ENCODE measurements at regions not wholly inside any gene's neighbourhood (a gene's known extent, or its start where the extent isn't known, plus 50 kb on each side); places are given as distances from the start of the nearest gene placed in this dataset.

DNA sequence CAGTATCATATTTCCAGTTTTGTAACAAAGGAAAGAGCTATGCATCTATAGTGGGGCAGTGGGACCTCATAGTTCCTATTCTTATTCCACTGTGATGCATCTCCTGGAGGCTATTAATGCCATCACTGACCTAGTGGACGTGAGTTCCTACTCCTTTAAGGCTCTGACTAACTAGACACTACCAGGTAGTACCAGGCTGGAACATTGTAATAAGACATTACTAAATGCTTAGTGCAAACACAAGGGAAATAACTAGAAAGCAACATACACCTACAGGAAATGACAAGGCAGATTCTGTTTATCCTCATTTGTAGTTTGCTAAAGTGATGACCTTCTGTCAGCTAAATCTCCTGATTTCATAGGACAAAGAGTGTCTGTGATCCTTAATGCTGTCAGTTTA is 192.5 kb downstream of the POSTN start:
- DNase-seq = no peak

DNA sequence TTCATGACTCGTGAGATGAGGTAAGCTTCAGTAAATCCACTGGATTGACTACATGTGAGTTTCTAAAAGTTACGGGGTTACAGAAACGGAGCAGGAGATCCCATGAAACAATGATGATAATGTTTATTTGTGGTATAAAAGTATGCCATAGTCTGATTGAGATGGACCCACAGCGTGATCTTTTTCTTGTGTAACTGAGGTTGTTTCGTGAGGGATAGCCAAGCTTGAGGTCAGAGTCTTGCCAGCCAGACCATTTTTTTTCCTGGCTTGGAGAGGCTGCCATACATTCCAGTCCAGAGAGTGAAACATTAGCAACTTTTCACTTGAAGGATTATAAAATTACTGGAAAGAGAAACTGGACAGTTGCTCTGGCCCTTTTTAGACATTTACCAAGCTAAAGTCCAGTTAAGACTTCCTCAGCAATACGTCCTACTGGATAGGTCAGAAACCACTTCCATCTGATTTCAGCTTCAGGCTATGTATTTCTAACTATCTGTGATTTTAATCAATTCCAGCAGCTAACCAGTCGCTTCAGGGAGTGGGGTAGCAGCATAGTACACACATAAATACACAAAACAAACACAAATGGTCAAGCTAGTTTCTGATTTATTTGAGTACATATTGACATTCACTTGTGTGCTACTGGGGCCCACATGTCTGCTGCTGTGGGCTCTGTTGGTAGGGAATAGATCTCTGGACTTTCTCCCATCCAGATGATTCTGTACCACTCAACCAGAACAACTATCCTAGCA is 194.6 kb downstream of the POSTN start:
- no peak for DNase-seq

DNA sequence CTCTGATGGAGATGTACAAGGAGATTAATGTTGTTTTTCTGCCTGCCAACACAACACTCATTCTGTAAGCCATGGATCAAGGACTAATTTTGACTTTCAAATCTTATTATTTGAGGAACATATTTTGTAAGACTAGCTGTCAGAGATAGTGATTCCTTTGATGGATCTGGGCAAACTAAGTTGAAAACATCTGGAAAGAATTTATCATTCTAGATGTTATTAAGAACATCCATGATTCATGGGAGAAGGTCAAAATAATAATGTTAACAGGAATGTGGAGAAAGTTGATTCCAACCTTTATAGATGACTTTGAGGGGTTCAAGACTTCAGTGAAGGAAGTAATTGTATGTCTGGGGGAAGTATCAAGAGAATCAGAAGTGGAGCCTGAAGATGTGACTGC is 196.8 kb downstream of the POSTN start:
- no peak for DNase-seq

DNA sequence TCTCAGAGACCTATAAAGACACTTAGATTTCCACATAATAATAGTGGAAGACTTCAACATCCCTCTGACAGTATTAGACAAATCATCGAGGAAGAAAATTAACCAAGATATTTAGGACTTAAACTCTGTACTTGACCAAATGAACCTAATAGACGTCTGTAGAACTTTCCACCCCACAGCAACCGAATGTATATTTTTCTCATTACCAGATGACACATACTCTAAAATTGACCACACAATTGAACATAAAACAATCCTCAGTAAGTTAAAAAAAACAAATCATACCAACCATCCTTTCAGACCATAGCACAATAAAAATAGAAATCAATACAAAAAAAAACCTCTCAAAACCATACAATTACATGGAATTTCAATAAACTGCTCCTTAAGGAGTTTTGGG is 201.0 kb downstream of the POSTN start:
- no peak for DNase-seq

DNA sequence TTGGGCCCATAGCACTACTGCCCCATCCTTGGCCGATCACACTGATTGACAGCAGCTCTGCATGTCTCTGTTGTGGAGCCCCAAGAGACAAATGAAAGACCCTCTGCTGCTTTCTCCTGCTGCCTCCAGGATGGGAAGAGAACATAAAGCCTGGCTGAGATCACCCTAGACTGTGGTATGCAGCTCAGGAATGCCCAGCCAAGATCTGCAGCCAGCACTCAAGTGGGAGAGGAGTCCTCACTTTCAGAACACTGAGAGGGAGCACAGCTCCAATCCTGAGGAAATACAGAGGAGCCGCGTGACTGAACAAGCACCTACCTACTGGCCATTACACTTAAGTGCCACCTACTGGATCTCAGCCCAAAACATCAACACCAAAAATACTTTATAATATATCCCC is 203.0 kb downstream of the POSTN start:
- no peak for DNase-seq

DNA sequence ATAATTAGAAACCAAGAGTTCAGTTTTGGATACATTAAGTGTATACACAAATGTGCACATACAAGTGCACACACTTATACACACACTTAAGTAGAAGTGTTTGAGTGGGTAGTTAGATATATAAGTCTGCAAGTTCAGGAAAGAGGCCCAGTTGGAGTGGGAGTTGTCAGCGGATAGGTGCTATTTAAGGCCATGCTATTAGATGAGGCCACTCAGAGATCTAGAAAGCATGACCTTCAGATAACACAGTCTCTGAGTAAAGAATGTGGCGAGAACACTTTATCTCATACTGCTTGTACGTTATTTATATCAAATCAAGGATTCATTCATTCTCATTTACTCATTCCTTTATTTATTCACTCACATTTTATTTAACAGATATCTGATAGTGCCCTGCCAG is 206.2 kb downstream of the POSTN start:
- no peak for DNase-seq

DNA sequence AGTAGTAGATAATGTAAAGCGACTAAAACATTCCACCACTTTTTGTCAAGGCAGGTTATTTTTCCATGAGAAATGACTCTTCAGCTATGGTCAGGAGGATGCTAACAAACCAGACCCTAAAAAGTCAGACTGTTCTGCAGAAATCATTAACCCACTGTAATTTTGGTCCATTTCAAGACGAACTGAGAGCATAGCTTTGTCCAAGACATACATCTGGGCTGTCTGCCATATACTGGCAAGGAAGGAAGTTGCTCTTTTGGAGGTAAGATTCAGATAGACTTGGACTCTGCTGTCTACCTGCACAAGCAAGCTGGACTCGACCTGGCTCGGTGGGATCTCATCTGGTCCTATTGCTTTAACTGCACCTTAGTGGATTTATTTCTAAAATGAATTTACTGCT is 207.8 kb downstream of the POSTN start:
- DNase-seq = no peak

DNA sequence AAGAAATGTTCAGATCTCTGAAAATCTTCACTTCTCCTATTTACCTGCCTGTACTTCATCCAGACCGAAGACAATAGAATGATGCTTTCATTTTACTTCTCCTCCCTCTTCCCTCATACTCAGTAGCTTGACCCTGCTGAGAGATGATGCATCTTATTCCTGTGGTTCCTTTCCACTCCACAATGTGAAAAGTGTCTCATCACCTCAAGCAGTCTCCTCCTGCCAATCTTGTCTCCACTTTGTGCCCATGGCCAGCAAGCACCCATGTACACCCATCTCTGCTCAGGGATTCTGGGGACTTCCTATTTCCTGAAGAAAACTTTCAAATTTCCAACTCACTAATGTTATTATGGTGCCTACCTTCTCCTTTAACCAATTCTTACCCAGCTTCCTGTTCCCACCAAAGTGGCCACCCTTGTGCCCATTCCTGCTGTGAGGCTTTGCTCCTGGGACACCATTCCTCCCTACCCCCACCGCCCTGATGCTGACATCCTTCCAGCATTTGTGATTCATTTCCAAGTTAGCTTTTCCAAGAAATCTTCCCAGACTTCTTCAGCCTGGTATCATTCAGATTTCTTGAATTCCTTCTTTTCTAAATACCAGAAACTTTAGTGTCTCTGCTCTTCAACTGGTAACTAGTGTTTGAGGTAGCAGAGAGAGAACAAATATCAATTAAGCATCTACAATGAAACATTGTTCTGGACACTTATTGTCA is 212.5 kb downstream of the POSTN start:
- no peak for DNase-seq

DNA sequence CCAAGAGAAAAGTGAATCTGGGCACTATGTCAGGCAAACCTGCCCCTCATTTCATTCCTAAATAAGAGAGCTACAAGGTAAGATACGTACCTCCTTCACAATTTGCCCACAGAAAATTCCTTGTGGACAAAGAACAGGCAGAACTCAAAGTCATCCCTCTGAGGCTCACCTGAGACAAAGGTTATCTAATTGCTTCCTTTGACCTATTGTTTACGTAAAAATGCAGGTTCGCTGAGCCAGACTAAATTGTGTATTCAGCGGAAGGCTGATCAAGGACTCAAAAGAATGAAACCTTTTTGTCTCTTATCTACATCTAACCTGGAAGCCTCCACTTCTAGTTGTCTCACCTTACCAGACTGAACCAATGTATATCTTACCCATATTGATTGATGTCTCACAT is 213.3 kb downstream of the POSTN start:
- DNase-seq = no peak

DNA sequence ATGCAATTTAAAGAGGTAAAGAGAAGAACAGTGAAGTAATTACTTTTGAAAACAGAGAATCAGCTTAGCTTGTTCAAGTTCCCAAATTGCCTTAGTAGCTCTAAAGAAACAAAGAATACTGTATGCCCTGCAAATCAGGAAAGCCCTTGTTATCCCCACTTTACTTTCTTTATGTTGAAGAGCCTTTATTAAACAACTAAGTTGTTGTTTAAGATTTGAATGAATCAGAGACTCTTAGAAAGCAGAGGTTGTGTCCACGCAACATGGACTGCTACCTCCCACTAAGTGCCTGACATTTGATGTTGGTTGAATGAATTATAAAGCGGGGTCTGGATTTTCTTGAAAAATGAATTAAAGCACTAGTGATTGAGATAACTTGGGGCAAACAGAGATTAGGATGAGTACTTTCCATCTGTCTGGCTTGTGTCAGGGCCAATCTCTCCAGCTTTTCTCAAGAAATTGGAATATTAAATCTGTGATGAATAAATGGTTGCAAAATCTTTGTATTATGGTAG is 214.7 kb downstream of the POSTN start:
- no peak for DNase-seq

DNA sequence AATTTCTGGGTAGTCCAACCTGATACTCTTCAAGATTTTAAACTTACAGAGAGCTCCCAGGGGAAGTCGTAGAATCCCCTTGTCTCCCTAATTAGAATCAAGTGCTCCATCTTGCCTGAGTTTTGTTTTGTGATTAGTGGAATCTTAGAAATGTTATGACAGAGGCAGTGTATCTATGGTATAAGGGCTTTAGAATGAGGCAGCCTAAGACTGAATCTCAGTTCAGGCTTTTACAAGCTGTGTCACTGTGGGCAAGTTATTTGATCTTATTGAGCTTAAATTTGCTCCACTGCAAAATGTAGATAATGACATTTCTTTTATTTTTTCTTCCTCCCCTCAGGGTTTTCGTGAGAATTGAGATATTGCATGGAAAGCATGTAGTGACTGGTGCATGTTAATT is 215.5 kb downstream of the POSTN start:
- DNase-seq = no peak

DNA sequence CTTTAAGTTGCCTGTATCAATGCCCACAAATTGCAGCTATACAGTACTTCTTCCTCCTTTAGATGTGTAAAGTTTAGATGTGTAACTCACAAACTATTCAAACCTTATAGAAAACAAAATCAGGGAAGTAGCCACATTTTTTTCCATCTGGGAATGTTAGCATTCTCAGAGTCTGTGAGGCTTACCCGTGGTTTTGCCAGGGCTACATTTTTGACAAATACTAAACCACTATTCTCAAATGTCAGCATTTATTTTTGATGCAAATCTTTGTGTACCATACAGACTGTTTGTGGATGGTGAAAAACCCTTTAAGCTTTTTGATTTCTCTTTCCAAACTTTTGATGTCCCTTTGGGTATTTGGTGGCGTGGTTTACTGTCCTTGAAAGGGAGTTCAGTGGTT is 216.4 kb downstream of the POSTN start:
- no peak for DNase-seq

DNA sequence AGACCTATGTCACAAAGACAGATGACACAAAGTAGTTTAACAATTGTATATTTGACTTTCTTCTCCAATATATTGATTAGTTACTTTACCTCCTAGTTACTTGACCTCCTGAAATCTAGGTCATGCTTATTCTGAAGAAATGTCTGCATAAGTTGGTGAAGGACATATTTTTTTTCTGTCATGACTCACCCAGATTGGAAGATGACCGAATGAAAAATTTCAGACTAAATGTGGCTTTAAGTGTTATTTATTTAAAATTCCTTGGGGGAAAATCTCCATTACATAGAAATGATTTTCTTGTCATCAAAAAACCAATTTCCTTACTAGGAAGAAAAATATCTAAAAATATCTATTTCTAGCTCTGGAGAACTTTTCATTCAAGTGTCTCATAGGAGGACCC is 217.1 kb downstream of the POSTN start:
- DNase-seq = no peak

DNA sequence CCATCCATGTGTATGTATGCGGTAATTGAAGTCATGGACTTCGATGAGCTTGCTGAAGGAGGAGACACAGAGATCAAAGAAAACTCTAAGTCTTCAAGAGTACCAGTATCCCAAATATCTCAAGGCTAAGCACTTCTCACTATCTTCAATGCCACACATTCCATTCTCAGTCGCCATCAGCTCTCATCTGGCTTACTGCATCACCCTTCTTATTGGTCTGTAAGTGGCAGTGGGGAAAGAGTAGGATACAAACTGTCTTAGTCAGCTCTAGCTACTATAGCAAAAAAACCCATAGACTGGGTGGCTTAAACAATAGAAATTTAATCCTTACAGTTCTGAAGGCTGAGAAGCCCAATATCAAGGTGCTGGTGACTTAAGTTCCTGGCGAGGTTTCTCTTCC is 218.7 kb downstream of the POSTN start:
- DNase-seq = no peak

DNA sequence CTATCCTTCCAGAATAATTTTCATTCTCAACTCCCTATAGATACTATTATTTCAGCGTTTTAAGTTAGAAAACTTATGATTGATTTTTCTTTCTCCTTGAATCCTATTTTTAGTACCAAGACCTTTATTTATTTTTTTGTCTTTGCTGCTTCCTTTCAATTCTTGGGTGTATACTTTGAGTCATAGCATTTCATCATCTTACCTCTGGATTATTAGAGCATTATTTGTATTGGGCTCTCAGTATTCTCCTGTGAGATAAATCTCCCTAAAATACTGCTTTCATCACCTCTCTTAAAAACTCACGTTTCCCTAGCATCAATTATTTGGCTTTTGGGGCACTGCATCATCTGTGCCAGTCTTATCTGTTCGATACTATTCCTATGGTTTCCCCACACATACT is 222.8 kb downstream of the POSTN start:
- no peak for DNase-seq

DNA sequence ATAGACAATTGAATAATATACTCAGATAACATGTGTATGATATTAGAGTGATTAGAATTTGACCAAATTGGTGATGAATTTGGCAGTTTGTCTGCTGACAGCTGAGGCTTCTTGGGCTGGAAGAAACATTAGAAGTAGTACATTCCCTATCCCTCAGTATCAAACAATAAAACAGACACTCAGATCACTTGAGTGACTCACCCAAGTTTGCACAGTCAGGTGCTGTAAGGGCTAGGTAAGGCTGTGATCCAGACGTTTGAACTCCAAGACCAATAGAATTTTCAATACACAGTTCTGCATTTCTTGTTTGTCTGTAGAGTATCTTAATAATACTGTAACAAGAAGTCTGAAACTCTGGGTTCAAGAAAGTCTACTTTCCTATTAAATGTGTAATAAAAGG is 223.5 kb downstream of the POSTN start:
- no peak for DNase-seq

DNA sequence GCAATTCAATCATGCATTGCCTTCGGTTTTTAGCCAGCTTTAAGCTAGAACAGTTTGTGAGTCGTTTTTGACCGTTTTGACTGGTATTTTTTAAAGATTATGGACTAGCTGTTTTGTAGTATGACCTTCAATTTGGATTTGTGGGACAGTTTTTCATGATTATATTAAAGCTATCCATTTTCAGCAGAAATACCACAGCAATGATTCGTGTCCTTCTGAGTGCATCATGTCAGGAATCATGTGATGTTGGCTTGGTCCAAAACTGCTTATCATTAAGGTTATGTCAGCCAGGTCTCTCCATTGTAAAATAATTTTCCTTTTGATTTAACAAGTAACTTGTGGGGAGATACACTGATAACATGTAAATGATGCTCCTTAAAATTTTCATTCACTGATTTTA is 229.0 kb downstream of the POSTN start:
- DNase-seq = no peak

DNA sequence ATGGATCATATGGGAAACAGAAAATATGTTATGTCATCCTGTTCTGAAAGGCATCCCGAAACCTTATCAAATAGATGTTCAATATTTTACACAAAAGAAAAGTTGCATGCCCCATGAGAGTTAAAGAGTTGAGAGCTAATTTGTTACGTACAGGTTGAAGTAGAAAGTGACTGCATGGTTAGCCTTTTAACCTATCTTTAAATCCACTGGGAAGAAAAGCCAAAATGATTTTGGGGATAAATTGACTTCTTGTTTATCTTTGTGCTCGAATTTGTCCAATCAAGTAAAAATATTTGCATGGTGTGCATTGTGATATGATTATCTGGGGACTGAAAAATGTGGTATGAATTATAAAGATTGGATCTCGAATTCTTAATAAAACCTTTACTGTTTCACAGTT is 230.1 kb downstream of the POSTN start:
- no peak for DNase-seq

DNA sequence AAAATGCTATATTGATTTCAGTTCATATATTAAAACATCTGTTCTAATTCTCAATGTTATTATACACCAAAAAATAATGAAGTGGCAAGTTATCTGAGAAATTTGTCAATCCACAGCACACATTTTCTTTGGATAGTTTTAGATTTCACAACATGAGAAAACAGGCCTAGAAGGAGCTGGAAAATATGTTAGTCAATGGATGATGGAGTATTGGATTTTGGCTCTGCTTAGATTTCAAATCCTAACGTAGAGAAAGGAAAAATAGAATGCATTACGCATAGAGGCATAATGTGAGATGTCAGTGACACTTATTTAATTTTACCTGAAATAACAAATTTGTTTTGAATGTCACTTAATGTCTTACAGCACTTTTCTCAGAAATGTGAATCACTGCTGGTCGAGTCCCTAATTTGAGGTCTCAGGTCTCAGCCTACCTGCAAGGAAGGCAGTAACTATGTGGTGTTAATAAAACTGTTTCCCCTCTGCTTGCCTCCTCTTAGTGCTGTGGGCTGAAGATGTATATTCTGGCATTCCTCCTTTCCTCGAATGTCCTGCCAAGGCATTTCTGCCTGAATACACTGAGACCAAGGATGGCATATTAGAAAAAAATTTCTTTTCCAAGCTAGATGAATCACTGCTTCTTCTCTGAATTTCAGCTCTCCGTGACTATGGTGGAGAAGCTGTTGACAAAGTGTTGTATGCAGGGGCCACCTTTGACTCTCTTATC is 232.4 kb downstream of the POSTN start:
- DNase-seq = no peak

DNA sequence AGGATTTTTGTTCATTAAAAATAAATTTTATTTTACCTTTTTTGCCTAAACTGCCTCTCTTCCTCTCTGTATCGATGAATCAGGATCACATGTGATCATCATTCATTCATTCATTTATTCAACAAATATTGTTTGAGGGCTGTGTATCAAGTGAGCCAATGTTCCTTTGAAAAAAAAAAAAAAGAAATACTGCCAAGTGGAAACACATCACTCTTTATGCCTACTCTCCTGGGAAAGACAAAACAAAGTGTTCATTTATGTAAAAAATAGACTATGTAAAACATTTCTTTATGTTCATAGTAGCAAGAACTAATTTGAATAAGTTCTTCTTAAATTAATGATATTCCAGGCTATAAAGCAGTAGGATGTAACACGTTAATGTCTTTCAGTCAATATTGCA is 233.1 kb downstream of the POSTN start:
- DNase-seq = no peak

DNA sequence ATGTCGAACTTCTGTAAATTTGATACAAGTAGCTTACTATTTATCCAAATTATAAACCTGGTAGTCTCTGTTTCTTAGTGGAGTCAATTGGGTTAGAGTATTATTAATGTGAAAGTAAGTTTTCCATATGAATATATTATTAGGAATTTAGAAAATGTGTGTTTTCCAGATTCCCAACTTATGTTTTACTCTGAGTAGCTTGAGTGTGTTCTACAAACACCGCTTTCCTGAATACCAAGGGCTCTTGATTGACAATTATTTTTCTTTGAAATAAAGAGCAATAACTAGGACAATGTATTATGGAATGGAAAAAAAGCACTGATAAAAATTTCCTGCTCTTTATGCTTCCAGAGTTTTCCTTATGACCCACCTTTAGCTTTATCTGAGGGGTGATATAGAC is 233.6 kb downstream of the POSTN start:
- no peak for DNase-seq

DNA sequence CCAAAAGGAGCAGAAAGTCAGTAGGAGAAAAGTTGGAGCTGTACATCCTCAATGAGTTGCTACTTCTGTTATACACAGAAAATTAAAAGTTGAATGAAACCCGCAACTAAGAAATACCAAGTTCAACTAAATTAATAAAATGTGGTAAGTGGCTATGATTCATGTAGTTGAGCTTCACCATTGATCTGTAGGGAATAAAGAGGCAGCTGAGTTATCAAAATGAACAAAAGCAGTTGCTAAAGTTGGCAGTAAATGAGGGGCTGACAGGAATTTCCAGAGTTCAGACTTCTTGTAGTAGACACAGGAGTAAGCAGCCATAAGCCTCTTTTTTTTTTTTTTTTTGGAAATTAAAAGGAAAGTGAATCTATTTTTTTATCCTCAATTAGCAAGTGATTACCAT is 234.6 kb downstream of the POSTN start:
- no peak for DNase-seq

DNA sequence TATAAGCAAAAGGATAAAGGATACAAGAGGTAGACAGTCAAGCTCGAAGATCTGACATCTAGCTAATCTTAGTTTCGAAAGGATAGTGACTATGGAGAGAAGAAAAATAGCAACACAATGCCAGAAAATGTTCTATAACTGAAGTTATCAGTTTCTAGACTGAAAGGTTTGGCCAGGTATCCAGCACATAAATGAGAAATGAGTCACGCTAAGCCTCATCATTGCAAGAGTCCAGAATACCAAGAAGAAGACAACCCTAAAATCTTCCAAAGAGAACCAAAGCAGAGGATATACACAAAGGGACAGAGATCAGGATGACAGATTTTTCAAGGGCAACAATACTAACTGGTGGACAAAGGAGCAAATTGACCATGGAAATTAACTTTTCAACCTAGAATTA is 237.0 kb downstream of the POSTN start:
- DNase-seq = no peak

DNA sequence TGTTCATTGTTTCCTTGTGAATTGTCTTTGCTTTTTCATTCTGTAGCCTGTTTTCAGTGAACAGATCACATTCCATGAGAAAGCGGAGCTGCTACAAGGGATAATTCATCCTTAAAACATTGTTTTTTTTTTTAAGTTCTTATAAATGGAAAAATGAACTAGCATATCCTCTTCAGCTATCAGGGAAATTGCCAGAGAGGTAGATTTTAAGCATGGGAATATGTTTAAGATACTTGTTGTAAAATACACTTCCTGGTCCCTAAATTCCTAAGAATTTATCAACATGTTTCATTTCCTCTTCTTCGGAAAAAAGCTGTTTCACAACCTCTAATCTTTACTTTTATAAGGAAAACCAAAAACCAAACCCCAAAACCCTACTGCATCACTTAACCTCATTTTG is 238.0 kb downstream of the POSTN start:
- no peak for DNase-seq
